H1 (cell line): ENCODE measurements at regions not wholly inside any gene's neighbourhood (a gene's known extent, or its start where the extent isn't known, plus 50 kb on each side); places are given as distances from the start of the nearest gene placed in this dataset.

Experiments
- ATF2 ChIP-seq: IDR thresholded peaks from 2 replicates; pipeline ENCODE4 v1.6.1; 2012; ENCODE audit warnings: low read length, inconsistent platforms
- KDM5A ChIP-seq: fragments of 200-600 bp; IDR thresholded peaks from 2 replicates; pipeline ENCODE4 v1.7.1; 2012; ENCODE audit warnings: mild to moderate bottlenecking, low read length, inconsistent platforms, mixed read lengths
- POLR2AphosphoS5 ChIP-seq: IDR thresholded peaks from 2 replicates; pipeline ENCODE4 v1.6.1; 2011; ENCODE audit warnings: low read depth, low read length
- SIN3A ChIP-seq, 2 experiments: IDR thresholded peaks in 1 of 2; conservative IDR thresholded peaks in 1 of 2; 2 replicates each; pipeline ENCODE4 v1.6.1; 2011 to 2012; ENCODE audit warnings: low read length in 2 of 2, improper control_type of control experiment in 1 of 2, low read depth in 1 of 2, mild to moderate bottlenecking in 1 of 2
- SP1 ChIP-seq: IDR thresholded peaks from 2 replicates; pipeline ENCODE4 v1.6.1; 2011; ENCODE audit warnings: low read depth, low read length
- TCF12 ChIP-seq: IDR thresholded peaks from 2 replicates; pipeline ENCODE4 v1.6.1; 2011; ENCODE audit warnings: low read depth, mild to moderate bottlenecking, low read length
- TF ChIP-seq, protein P1 (sequence below): fragments of 300-600 bp; sonication (generic); IDR thresholded peaks from 2 replicates; pipeline ENCODE4 v1.7.1; 2012; ENCODE audit warnings: low read length, moderate library complexity, mild to moderate bottlenecking, inconsistent platforms; ENCODE audit not compliant: insufficient replicate concordance

DNA sequence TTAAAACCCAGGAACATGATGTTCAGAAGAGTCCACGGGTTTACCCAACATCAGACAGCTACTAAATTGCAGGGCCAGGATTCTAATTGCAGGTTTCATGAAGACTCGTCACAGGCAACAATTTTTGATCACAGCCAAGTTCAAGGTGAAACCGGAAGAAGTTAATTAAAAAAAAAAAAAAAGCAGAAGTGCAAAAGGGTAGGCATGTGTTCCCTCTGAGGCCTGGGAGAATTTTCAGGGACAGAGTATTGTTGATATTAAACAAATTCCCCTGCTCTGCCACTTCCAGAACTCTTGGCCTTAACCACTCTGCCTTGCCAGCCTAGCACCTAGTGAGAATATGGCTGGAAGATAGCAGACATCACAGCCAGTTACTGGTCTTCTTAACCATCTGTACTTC is 99.4 kb upstream of the TRIB2 start (continued):
- TF ChIP-seq, protein P1, sequence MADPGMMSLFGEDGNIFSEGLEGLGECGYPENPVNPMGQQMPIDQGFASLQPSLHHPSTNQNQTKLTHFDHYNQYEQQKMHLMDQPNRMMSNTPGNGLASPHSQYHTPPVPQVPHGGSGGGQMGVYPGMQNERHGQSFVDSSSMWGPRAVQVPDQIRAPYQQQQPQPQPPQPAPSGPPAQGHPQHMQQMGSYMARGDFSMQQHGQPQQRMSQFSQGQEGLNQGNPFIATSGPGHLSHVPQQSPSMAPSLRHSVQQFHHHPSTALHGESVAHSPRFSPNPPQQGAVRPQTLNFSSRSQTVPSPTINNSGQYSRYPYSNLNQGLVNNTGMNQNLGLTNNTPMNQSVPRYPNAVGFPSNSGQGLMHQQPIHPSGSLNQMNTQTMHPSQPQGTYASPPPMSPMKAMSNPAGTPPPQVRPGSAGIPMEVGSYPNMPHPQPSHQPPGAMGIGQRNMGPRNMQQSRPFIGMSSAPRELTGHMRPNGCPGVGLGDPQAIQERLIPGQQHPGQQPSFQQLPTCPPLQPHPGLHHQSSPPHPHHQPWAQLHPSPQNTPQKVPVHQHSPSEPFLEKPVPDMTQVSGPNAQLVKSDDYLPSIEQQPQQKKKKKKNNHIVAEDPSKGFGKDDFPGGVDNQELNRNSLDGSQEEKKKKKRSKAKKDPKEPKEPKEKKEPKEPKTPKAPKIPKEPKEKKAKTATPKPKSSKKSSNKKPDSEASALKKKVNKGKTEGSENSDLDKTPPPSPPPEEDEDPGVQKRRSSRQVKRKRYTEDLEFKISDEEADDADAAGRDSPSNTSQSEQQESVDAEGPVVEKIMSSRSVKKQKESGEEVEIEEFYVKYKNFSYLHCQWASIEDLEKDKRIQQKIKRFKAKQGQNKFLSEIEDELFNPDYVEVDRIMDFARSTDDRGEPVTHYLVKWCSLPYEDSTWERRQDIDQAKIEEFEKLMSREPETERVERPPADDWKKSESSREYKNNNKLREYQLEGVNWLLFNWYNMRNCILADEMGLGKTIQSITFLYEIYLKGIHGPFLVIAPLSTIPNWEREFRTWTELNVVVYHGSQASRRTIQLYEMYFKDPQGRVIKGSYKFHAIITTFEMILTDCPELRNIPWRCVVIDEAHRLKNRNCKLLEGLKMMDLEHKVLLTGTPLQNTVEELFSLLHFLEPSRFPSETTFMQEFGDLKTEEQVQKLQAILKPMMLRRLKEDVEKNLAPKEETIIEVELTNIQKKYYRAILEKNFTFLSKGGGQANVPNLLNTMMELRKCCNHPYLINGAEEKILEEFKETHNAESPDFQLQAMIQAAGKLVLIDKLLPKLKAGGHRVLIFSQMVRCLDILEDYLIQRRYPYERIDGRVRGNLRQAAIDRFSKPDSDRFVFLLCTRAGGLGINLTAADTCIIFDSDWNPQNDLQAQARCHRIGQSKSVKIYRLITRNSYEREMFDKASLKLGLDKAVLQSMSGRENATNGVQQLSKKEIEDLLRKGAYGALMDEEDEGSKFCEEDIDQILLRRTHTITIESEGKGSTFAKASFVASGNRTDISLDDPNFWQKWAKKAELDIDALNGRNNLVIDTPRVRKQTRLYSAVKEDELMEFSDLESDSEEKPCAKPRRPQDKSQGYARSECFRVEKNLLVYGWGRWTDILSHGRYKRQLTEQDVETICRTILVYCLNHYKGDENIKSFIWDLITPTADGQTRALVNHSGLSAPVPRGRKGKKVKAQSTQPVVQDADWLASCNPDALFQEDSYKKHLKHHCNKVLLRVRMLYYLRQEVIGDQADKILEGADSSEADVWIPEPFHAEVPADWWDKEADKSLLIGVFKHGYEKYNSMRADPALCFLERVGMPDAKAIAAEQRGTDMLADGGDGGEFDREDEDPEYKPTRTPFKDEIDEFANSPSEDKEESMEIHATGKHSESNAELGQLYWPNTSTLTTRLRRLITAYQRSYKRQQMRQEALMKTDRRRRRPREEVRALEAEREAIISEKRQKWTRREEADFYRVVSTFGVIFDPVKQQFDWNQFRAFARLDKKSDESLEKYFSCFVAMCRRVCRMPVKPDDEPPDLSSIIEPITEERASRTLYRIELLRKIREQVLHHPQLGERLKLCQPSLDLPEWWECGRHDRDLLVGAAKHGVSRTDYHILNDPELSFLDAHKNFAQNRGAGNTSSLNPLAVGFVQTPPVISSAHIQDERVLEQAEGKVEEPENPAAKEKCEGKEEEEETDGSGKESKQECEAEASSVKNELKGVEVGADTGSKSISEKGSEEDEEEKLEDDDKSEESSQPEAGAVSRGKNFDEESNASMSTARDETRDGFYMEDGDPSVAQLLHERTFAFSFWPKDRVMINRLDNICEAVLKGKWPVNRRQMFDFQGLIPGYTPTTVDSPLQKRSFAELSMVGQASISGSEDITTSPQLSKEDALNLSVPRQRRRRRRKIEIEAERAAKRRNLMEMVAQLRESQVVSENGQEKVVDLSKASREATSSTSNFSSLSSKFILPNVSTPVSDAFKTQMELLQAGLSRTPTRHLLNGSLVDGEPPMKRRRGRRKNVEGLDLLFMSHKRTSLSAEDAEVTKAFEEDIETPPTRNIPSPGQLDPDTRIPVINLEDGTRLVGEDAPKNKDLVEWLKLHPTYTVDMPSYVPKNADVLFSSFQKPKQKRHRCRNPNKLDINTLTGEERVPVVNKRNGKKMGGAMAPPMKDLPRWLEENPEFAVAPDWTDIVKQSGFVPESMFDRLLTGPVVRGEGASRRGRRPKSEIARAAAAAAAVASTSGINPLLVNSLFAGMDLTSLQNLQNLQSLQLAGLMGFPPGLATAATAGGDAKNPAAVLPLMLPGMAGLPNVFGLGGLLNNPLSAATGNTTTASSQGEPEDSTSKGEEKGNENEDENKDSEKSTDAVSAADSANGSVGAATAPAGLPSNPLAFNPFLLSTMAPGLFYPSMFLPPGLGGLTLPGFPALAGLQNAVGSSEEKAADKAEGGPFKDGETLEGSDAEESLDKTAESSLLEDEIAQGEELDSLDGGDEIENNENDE: no peak
- TF ChIP-seq KDM5A: no peak
- TF ChIP-seq POLR2AphosphoS5: no peak
- no peak for TF ChIP-seq SP1
- no peak for TF ChIP-seq ATF2
- no peak for TF ChIP-seq TCF12
- no peak for TF ChIP-seq SIN3A (conservative IDR thresholded peaks at IDR 0.05 in 1 of 2, IDR thresholded peaks at IDR 0.05 in 1 of 2; ENCODE audit: low read depth in 1 of 2, low read length in 2 of 2)
